ENCODE measurements at regions not wholly inside any gene's neighbourhood (a gene's known extent, or its start where the extent isn't known, plus 50 kb on each side); places are given as distances from the start of the nearest gene placed in this dataset.

DNA sequence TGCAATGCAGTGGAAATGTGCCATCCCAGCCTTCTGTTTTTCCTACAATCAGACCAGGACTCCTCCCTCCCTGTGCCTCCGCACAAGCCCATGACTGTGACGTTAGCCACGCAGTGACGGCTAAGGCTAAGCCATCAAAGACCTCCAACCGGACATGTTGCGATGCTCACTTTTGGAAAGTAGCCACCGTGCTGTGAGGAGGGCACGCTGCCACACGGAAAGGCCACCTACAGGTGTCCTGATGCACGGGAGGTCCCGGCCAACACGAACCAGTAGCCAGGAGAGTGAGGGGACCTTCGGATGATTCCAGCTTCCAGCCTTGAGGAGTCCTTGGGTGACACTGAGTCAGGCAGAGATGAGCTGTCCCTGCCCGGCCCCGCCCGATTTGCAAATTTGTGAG lies 53.9 kb downstream of the FOXL1 start:
- CTCF ChIA-PET: no interaction called here
- peaks cover 12% of the 10 kb centered on the region for H3K27me3 Mint-ChIP-seq
- H3K27ac Mint-ChIP-seq: no peak overlapping the region
- H3K36me3 Mint-ChIP-seq: no peaks in the 10 kb centered on the region
- no peaks in the 10 kb centered on the region for H3K9me3 Mint-ChIP-seq
- no peak overlapping the region for H3K4me3 Mint-ChIP-seq
- no peak for DNase-seq
- H3K4me1 Mint-ChIP-seq: peaks cover 11% of the 10 kb centered on the region

DNA sequence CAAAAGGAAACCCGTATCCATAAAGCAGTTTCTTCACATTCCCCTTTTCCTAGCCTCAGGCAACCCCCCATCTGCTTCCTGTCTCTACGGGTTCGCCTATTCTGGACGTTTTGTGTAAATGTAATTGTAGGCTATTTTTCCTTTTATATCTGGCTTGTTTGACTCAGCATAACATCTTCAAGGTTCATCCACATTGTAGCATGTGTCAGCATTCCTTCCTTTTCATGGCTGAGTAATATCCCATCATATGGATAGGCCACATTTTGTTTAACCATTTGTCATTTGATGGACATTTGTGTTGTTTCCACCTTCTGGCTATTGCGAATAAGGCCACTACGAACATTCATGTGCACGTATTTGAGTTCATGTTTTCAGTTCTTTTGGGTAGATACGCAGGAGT lies 54.6 kb downstream of the FOXL1 start:
- no peak for DNase-seq
- H3K36me3 Mint-ChIP-seq: no peaks in the 10 kb centered on the region
- CTCF ChIA-PET: no interaction called here
- no peak overlapping the region for H3K27ac Mint-ChIP-seq
- H3K4me1 Mint-ChIP-seq: peaks cover 11% of the 10 kb centered on the region
- H3K4me3 Mint-ChIP-seq: no peak overlapping the region
- peaks cover 12% of the 10 kb centered on the region for H3K27me3 Mint-ChIP-seq
- H3K9me3 Mint-ChIP-seq: no peaks in the 10 kb centered on the region

DNA sequence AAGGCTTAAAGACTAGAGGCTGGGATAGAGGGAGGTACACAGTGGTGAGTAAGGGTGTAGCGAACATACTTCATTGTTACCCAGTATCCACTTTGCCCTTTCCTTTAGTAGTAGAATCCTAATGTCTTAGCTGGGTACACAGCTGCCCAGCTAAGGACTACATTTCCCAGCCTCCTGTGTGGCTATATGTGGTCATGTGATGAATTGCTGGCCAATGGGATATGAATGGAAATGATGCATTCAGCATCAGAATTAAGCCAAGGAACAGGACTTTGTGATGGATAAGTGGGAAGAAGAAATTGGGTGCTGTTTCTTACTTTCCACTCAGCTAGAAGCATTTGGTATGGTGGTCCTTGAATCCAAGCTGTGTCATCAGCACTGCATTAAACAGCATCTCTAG lies 55.9 kb downstream of the FOXL1 start:
- H3K27ac Mint-ChIP-seq: no peak overlapping the region
- no peaks in the 10 kb centered on the region for H3K9me3 Mint-ChIP-seq
- no peak for DNase-seq
- peaks cover 11% of the 10 kb centered on the region for H3K4me1 Mint-ChIP-seq
- no peaks in the 10 kb centered on the region for H3K36me3 Mint-ChIP-seq
- no peak overlapping the region for H3K4me3 Mint-ChIP-seq
- H3K27me3 Mint-ChIP-seq: peaks cover 12% of the 10 kb centered on the region
- CTCF ChIA-PET: no interaction called here

DNA sequence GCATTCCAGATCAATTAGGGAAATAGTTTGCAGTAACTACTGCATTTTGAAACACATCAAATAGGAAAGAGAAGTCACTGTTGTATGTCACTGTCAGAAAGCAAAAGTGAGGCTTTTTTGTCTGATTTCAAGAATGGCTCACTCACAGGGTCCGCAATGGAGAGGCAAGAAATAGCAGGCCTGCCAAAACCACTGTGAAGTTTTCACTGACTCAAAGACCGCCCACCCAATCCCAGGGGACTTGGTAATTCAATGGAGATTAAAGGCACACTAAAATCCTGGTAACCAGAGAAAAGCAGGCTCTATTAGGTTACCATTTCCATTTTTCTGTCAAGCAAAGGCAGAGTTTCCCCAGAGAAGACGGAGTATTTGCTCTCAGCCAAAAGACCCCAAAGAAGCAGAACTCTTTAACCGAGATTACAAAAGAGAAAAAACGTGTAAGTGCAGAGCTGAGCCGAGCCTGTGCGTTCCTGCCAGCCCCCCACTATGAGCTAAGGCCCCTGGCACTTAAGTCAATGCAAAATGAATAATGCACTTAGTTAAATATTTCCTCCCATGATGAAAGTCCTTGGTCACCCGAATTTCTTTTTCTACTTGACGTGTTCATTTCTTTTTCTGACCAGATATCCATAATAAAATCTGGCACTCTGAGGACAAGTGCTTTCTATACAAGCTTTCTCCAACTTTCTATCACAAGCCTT lies 57.0 kb downstream of the FOXL1 start:
- Mint-ChIP-seq H3K9me3 (no peaks in the 10 kb centered on the region), H3K27me3 (peaks cover 10% of the 10 kb centered on the region), H3K36me3 (no peaks in the 10 kb centered on the region), H3K4me1 (peaks cover 11% of the 10 kb centered on the region), H3K4me3 (no peak overlapping the region), H3K27ac (no peak overlapping the region)
- CTCF ChIA-PET: no interaction called here
- DNase-seq: no peak

DNA sequence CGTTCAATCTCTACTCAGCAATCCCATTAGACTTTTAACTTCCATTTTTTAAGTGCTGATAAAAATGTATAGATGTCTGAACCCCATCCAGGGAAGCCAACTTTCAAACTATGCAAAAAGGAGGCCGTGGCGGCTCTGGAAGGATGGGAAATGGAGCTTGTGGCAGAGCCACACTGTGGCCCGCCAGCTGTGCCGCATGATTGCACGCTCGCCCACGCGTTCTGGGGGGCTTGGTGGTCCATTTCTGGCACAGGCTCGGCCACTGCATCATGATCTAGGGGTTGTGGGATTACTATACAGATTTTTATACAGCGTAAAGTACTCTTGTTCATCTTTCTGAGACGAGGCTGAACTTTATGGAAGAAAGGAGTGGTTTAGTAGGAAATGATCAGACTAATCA lies 57.6 kb downstream of the FOXL1 start:
- no peak overlapping the region for H3K27ac Mint-ChIP-seq

DNA sequence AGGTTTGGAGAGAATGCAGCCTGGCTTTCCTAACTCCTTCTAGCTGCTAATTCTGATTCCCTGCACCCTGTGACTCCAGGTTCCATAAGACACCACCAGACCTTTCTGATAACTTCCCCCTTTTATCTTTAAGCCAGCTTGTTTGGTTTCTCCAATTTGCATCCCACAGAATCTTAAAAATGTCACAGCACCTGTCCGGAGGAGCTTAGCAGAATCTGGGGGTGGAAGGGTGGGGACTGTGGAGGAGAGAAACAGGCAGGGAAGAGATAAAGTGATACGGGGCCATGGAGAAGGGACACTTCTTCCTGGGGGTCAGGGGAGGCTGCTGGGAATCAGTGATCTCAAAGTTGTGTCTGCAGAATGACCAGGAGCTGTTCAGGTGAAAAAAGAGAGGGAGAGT lies 59.4 kb downstream of the FOXL1 start:
- H3K4me3 Mint-ChIP-seq: no peak overlapping the region
- no peaks in the 10 kb centered on the region for H3K36me3 Mint-ChIP-seq
- peaks cover 9% of the 10 kb centered on the region for H3K27me3 Mint-ChIP-seq
- CTCF ChIA-PET: no interaction called here
- H3K27ac Mint-ChIP-seq: no peak overlapping the region
- DNase-seq: no peak
- no peaks in the 10 kb centered on the region for H3K9me3 Mint-ChIP-seq
- no peaks in the 10 kb centered on the region for H3K4me1 Mint-ChIP-seq

More for the DNA sequence above, 57.6 kb downstream of the FOXL1 start:
- H3K4me1 Mint-ChIP-seq: peaks cover 10% of the 10 kb centered on the region
- peaks cover 13% of the 10 kb centered on the region for H3K27me3 Mint-ChIP-seq
- no peak overlapping the region for H3K4me3 Mint-ChIP-seq
- DNase-seq: no peak
- H3K36me3 Mint-ChIP-seq: no peaks in the 10 kb centered on the region
- CTCF ChIA-PET: no interaction called here
- no peaks in the 10 kb centered on the region for H3K9me3 Mint-ChIP-seq

DNA sequence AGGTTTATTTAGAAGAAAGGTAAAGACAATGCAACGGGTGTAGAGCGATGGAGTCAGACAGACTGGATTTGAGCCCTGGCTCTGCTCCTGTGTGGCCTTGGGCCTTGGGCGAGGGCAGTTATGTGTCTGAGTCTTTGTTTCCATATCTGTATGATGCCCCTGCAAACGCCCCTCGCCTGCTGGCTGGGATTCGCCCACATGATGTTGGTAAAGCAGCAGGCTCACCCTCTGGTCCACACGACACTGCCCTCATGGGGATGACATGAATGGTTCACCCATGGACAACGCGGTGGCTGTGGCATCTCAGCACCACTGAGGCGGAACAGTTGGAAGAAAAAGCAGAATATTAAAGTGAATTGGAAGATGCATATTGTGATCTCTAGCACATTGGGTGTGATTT lies 60.3 kb downstream of the FOXL1 start:
- Mint-ChIP-seq H3K9me3 (no peaks in the 10 kb centered on the region), H3K27ac (no peak overlapping the region), H3K36me3 (no peaks in the 10 kb centered on the region), H3K4me3 (no peak overlapping the region), H3K27me3 (peaks cover 9% of the 10 kb centered on the region), H3K4me1 (no peaks in the 10 kb centered on the region)
- DNase-seq: no peak
- CTCF ChIA-PET: no interaction called here

DNA sequence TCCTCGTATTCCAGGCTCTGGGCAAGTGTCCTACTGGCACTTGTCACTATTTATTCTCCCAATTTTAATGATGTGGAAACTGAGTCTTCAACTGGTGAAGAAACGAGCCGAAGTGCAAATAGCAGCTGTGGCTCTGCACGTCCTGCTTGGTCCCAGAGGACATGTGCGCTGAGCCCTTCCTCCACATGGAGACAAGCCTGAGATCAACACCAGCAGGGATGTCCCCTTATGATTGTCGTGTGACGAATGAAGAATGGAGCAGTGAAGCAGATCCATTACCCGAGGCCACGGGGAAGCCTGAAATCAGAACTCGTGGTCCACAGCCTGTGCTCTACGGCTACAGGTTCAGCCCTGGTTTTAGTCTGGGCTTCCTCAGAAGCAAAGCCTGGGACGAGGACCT lies 61.0 kb downstream of the FOXL1 start:
- CTCF ChIA-PET: no interaction called here
- H3K27ac Mint-ChIP-seq: no peak overlapping the region
- H3K36me3 Mint-ChIP-seq: no peaks in the 10 kb centered on the region

DNA sequence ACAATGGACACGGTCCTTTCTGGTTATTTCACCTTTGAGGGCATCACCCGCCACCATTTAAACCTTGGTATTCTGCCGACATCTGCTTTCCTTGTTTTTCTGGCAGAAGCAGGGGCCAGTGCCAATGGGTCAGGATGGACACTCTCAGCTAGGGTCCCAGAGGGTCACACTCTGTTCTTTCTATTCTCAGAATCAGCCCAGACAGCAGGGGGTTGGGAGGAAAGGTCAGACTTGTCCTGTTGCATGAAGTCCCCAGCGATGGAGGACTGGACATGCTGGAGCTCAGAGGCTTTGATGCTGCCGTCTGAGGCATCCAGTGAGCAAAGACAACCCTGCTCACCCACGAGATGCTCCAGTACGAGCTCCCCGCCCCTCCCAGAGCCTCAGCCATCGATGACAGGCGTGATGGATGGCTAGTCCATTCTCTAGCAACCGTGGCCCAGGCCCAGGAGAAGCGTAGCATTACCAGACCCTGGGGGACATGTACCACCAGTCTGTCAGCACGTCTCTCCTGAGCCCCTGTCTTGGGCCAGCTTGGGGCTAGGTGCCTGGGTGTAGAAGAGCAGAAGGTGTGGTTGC lies 62.0 kb downstream of the FOXL1 start:
- Mint-ChIP-seq H3K36me3 (no peaks in the 10 kb centered on the region), H3K4me3 (no peak overlapping the region), H3K27ac (no peak overlapping the region), H3K4me1 (no peaks in the 10 kb centered on the region), H3K27me3 (peaks cover 9% of the 10 kb centered on the region), H3K9me3 (no peaks in the 10 kb centered on the region)
- CTCF ChIA-PET: no interaction called here
- DNase-seq: no peak

More for the DNA sequence above, 61.0 kb downstream of the FOXL1 start:
- peaks cover 9% of the 10 kb centered on the region for H3K27me3 Mint-ChIP-seq
- H3K9me3 Mint-ChIP-seq: no peaks in the 10 kb centered on the region
- no peaks in the 10 kb centered on the region for H3K4me1 Mint-ChIP-seq
- no peak overlapping the region for H3K4me3 Mint-ChIP-seq
- DNase-seq: no peak

DNA sequence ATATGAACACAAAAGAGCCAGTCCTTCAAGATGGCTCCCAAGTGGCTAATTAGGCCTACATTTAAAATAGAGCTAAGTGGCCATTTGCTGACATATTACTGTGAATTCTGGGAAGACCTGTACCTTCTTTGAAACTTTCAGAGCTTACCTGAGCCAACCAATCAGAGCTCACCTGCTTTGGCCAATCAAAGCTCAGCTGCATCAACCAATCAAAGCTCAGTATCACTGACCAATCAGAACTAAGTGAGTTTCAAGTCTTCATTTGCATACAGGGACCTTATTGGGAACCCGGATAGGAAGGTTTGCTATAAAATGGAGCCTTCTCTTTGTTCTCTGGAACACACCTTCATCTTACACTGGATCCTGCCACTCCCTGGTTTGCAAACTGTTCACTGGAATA lies 63.7 kb downstream of the FOXL1 start:
- peaks cover 7% of the 10 kb centered on the region for H3K27me3 Mint-ChIP-seq
- peaks cover 3% of the 10 kb centered on the region for H3K9me3 Mint-ChIP-seq
- H3K36me3 Mint-ChIP-seq: no peaks in the 10 kb centered on the region
- H3K4me3 Mint-ChIP-seq: no peak overlapping the region
- no peaks in the 10 kb centered on the region for H3K4me1 Mint-ChIP-seq
- CTCF ChIA-PET: no interaction called here
- DNase-seq: no peak
- H3K27ac Mint-ChIP-seq: no peak overlapping the region

DNA sequence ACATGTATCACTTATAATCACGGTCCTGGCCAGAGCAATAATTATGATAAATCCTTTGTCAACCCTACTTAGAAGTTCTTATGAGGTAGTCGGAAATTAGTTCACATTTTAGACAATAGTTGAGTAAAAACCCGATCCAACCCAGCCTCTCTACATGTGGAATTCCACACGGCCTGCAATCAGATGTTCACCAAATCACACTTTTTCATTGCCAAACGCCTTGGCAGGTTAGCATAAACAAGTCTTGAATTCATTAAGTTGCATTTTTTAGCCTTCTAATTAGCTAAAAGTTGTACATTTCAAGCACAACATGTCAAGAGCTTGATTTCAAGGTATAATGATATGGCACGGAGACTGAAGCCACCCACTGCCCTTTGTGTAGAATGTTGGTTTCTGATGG lies 65.3 kb downstream of the FOXL1 start:
- no peaks in the 10 kb centered on the region for H3K4me1 Mint-ChIP-seq
- H3K27ac Mint-ChIP-seq: no peak overlapping the region
- H3K36me3 Mint-ChIP-seq: no peaks in the 10 kb centered on the region
- DNase-seq: no peak
- CTCF ChIA-PET: no interaction called here
- peaks cover 7% of the 10 kb centered on the region for H3K9me3 Mint-ChIP-seq
- peaks cover 7% of the 10 kb centered on the region for H3K27me3 Mint-ChIP-seq
- H3K4me3 Mint-ChIP-seq: no peak overlapping the region

DNA sequence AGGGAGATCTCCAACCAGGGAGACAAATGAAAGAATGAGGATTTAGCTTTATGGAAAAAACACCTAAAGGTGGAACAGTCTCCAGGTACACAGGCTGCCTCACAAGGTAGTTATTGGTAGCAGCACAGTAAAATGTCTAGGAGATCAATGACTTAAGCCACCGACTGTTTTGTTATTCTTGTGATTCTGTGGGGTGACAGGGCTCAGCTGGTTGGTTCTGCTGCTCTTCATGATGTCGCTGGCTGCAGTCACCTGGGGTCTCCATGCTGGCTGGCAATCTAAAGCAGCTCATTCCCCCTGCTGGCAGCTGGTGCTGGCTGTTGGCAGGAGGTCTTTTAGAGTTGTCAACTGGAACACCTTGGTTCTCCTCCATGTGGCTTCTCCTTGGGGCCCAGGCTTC lies 69.2 kb downstream of the FOXL1 start:
- DNase-seq: no peak
- H3K27ac Mint-ChIP-seq: no peak overlapping the region
- peaks cover 4% of the 10 kb centered on the region for H3K27me3 Mint-ChIP-seq
- H3K4me1 Mint-ChIP-seq: no peaks in the 10 kb centered on the region
- no peaks in the 10 kb centered on the region for H3K36me3 Mint-ChIP-seq
- no peak overlapping the region for H3K4me3 Mint-ChIP-seq
- CTCF ChIA-PET: no interaction called here
- H3K9me3 Mint-ChIP-seq: peaks cover 7% of the 10 kb centered on the region

DNA sequence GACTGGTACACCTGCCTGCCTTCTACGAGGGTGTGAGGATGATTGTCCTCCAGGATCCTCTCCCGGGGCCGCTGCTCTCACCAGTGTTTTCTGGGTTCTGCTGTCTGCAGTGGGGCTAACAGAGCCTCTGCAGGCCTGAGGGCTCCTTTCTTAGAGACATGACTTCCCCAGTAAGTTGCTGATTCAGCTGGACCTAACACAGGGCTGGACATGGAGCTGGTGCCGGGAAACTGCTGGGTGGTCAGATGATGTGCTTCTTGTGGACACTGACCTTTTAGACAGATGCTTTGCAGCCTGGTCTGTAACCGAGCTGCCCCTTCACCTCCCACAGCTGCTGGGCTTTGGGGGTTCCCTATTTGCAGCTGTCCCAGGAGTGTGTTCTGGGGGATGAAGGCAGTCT lies 71.5 kb downstream of the FOXL1 start:
- Mint-ChIP-seq H3K27ac (no peak overlapping the region), H3K4me1 (no peaks in the 10 kb centered on the region), H3K27me3 (peaks cover 4% of the 10 kb centered on the region), H3K36me3 (no peaks in the 10 kb centered on the region), H3K9me3 (peaks cover 9% of the 10 kb centered on the region), H3K4me3 (no peak overlapping the region)
- CTCF ChIA-PET: no interaction called here
- DNase-seq: no peak

DNA sequence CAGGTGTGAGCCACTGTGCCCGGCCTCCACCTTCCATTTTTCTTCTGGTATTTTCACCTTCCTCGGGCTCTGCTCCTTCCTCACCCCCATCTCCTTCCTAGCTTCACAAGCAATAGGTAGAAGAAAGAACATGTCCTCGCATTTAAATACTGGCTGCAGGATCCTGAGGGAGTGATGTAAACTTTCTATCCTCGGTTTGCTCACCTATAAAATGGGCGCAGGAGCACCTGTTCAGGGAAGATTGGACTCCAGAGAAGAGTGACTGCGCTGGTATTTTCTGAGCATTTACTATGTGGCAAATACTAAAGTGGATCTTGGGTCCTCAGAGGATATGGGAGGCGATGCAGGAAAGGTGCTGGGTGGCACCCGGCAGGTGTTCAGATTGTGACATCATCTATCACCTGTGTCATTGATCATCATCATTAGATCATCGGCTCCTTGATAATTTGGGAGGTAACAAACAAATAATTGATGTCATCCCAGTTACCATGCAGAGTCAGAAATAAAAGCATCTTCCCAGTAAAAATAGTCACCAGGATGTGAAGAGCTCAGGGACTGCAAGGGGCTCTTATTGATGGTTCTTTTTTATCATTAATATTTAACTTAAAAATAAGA lies 72.8 kb downstream of the FOXL1 start:
- no peaks in the 10 kb centered on the region for H3K36me3 Mint-ChIP-seq
- DNase-seq: no peak
- H3K4me3 Mint-ChIP-seq: no peak overlapping the region
- CTCF ChIA-PET: no interaction called here
- H3K9me3 Mint-ChIP-seq: peaks cover 9% of the 10 kb centered on the region
- no peak overlapping the region for H3K27ac Mint-ChIP-seq
- no peaks in the 10 kb centered on the region for H3K4me1 Mint-ChIP-seq
- peaks cover 4% of the 10 kb centered on the region for H3K27me3 Mint-ChIP-seq

DNA sequence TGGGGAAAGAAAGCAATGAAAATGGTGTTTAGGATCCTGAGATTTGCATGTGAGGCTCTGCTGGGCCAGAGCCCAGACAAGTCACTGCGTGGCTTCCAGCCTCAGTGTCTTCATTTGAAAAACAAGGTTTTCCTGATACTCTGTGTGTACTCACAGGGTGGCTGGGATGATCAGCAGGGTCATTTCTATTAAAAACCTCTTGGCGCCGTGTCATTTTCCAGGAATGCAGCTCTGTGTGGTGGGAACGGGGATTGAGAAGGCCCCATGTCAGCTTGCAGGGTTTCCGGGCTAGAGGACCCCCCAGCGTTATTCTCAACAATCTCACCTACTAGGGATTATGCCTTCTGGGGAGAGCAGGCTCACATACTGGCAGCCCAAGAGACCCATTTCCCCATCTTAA lies 73.5 kb downstream of the FOXL1 start:
- DNase-seq: no peak

More for the DNA sequence above, 73.5 kb downstream of the FOXL1 start:
- H3K27ac Mint-ChIP-seq: no peak overlapping the region
- H3K9me3 Mint-ChIP-seq: peaks cover 9% of the 10 kb centered on the region
- CTCF ChIA-PET: no interaction called here
- no peaks in the 10 kb centered on the region for H3K27me3 Mint-ChIP-seq
- H3K4me1 Mint-ChIP-seq: no peaks in the 10 kb centered on the region
- no peaks in the 10 kb centered on the region for H3K36me3 Mint-ChIP-seq
- no peak overlapping the region for H3K4me3 Mint-ChIP-seq
